Kidney epithelial cell (primary cell): ENCODE measurements at regions not wholly inside any gene's neighbourhood (a gene's known extent, or its start where the extent isn't known, plus 50 kb on each side); places are given as distances from the start of the nearest gene placed in this dataset.

Experiments used
- DNase-seq: peaks from one replicate; pipeline ENCODE4 v3.0.0-alpha.2; 2010; ENCODE audit warnings: low read depth
- H3K27me3 ChIP-seq: 2 replicates; pipeline ENCODE4 v1.6.0; 2011; ENCODE audit warnings: low read length; ENCODE audit not compliant: control insufficient read depth, insufficient read depth
- H3K36me3 ChIP-seq: 2 replicates; pipeline ENCODE4 v1.5.1; 2011; ENCODE audit warnings: low read length; ENCODE audit not compliant: control insufficient read depth, insufficient read depth
- H3K4me3 ChIP-seq: 2 replicates; pipeline ENCODE4 v1.5.1; 2011; ENCODE audit warnings: low read depth, mild to moderate bottlenecking, control low read depth, low read length
- CTCF ChIP-seq: IDR thresholded peaks from 2 replicates; pipeline ENCODE4 v1.5.1; 2011; ENCODE audit warnings: mild to moderate bottlenecking, moderate library complexity, low read length, control low read depth, inconsistent platforms; ENCODE audit not compliant: insufficient read depth, poor library complexity, severe bottlenecking

GRCh38 chr3:177594096-177594495, 396.8 kb upstream of the TBL1XR1 start:
- Histone ChIP-seq H3K36me3 (no peaks in the 10 kb centered on the region), H3K4me3 (no peak overlapping the region), H3K27me3 (no peaks in the 10 kb centered on the region)
- TF ChIP-seq CTCF: no peak
- DNase-seq: no peak

- Histone ChIP-seq H3K27me3 (no peaks in the 10 kb centered on the region), H3K36me3 (no peaks in the 10 kb centered on the region), H3K4me3 (no peak overlapping the region)
- DNase-seq: no peak
- TF ChIP-seq CTCF: no peak
Measured at GRCh38 chr3:177595530-177596188, 398.4 kb upstream of the TBL1XR1 start.

GRCh38 chr3:177596248-177596815, 399.1 kb upstream of the TBL1XR1 start:
- H3K36me3 ChIP-seq: no peaks in the 10 kb centered on the region
- H3K27me3 ChIP-seq: no peaks in the 10 kb centered on the region
- TF ChIP-seq CTCF: no peak
- no peak overlapping the region for H3K4me3 ChIP-seq
- peak; percentile 63 for DNase-seq

GRCh38 chr3:177596816-177597271, 399.6 kb upstream of the TBL1XR1 start:
- H3K36me3 ChIP-seq: no peaks in the 10 kb centered on the region
- H3K4me3 ChIP-seq: no peak overlapping the region
- H3K27me3 ChIP-seq: no peaks in the 10 kb centered on the region
- peak; percentile 63 for DNase-seq
- no peak for TF ChIP-seq CTCF

- peak; percentile 38 for DNase-seq
- TF ChIP-seq CTCF: no peak
- no peaks in the 10 kb centered on the region for H3K36me3 ChIP-seq
- H3K27me3 ChIP-seq: no peaks in the 10 kb centered on the region
- H3K4me3 ChIP-seq: no peak overlapping the region
Measured at GRCh38 chr3:177597311-177598096, 400.2 kb upstream of the TBL1XR1 start.
